ENCODE measurements at regions not wholly inside any gene's neighbourhood (a gene's known extent, or its start where the extent isn't known, plus 50 kb on each side); places are given as distances from the start of the nearest gene placed in this dataset.
A peak's percentile ranks its signal among the peaks of the same experiment; 100 is the strongest.

DNA sequence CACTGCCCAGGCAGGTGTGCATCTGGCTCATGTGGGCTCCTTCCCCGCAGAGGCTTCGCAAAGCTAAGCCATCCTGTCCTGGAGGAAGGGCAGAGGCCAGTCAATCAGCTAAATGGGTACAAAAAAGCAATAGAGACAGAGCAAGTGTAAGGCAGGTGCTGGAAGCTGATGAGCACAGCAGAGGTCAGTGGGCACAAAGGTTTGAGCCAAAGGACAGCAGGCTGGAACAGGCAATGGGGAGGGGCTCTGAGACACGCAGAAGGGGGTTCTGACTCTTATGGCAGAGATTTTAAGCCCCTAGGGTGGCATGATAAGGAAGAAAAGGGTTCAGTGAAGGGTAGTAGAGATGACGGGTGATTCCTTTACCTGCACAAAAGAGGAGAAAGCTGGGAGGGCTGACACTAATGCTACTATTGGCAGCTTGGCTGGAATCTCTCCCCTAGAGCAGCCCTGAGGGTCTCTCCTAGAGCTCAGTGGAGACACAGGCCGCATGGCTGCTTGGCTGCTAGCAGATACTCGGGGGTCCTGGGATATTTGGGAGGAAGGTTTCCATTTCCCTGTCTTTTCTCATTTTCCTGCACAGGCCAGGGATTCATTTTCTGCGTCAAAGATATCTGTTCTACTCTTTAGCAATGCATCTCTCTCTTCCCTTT is 132.4 kb downstream of the MYCN start:
- H2BK15ac ChIP-seq (ENCODE audit: low read depth, low read length), result no peak overlapping the region
- no peak for DNase-seq
- H2BK120ac ChIP-seq (ENCODE audit: low read depth, low read length, poor library complexity, severe bottlenecking), result no peak overlapping the region
- no peak overlapping the region for H3K4ac ChIP-seq (ENCODE audit: low read depth, low read length)
- no peak overlapping the region for H2BK5ac ChIP-seq (ENCODE audit: insufficient read length, low read length)
- no peak overlapping the region for H3K23ac ChIP-seq (ENCODE audit: insufficient read length, low read depth, low read length)
- H3K9ac ChIP-seq (ENCODE audit: extremely low read depth, insufficient read length, low read length), result no peak overlapping the region
- Mint-ChIP-seq H3K9me3 (no peaks in the 10 kb centered on the region), H3K36me3 (ENCODE audit: insufficient read depth in 1 of 3, low read depth in 3 of 3) (peaks cover 0 to 2% (median 0%) of the 10 kb centered on the region in 3 experiments; a peak in 1 of 7 replicates), H3K4me1 (peaks cover 19 to 25% of the 10 kb centered on the region in 2 experiments), H3K4me3 (no peak overlapping the region), H3K27ac (no peak overlapping the region; a peak in 1 of 7 replicates), H3K27me3 (ENCODE audit: low read depth) (peaks cover 4% of the 10 kb centered on the region)
- no peak overlapping the region for H2BK20ac ChIP-seq (ENCODE audit: low read depth, low read length, poor library complexity, severe bottlenecking)
- no peak overlapping the region for H3T11ph ChIP-seq (ENCODE audit: low read length)
- no peak overlapping the region for H3K4me2 ChIP-seq (ENCODE audit: insufficient read depth, insufficient read length, low read length)
- no peaks in the 10 kb centered on the region for H3K79me2 ChIP-seq (ENCODE audit: insufficient read depth, low read length)
- no peak overlapping the region for H4K5ac ChIP-seq (ENCODE audit: insufficient read length, low read depth, low read length)
- no peak overlapping the region for H2BK12ac ChIP-seq (ENCODE audit: insufficient read length, low read depth, low read length)
- peaks cover 2% of the 10 kb centered on the region for H3K23me2 ChIP-seq (ENCODE audit: insufficient read length, low read depth, low read length, poor library complexity, severe bottlenecking)
- no peak overlapping the region for H3K27ac ChIP-seq (ENCODE audit: insufficient read length, low read depth, low read length)
- no peaks in the 10 kb centered on the region for H4K20me1 ChIP-seq (ENCODE audit: control insufficient read depth, insufficient read depth, insufficient read length)
- H2AFZ ChIP-seq (ENCODE audit: low read length), result no peak overlapping the region
- H2AK5ac ChIP-seq (ENCODE audit: insufficient read length, low read length), result no peak overlapping the region
- no peak overlapping the region for H4K91ac ChIP-seq (ENCODE audit: insufficient read length, low read depth, low read length)
- no peaks in the 10 kb centered on the region for H3K79me1 ChIP-seq (ENCODE audit: insufficient read depth, low read depth, low read length, poor library complexity, severe bottlenecking)
- no peak overlapping the region for H4K8ac ChIP-seq (replicated peaks; ENCODE audit: insufficient read length, low read depth, low read length)
- no peak overlapping the region for H3K18ac ChIP-seq (ENCODE audit: insufficient read length, low read depth, low read length)
- peaks cover 4% of the 10 kb centered on the region; the same call in 1 of the 2 replicates for H3K4me1 ChIP-seq (ENCODE audit: insufficient read depth, low read length)
- no CpG with 5 or more reads among the region's 7 CpGs for WGBS (ENCODE audit: extremely low coverage, insufficient read length, low lambda C conversion rate)
- TF ChIP-seq, protein P1, sequence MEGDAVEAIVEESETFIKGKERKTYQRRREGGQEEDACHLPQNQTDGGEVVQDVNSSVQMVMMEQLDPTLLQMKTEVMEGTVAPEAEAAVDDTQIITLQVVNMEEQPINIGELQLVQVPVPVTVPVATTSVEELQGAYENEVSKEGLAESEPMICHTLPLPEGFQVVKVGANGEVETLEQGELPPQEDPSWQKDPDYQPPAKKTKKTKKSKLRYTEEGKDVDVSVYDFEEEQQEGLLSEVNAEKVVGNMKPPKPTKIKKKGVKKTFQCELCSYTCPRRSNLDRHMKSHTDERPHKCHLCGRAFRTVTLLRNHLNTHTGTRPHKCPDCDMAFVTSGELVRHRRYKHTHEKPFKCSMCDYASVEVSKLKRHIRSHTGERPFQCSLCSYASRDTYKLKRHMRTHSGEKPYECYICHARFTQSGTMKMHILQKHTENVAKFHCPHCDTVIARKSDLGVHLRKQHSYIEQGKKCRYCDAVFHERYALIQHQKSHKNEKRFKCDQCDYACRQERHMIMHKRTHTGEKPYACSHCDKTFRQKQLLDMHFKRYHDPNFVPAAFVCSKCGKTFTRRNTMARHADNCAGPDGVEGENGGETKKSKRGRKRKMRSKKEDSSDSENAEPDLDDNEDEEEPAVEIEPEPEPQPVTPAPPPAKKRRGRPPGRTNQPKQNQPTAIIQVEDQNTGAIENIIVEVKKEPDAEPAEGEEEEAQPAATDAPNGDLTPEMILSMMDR (conservative IDR thresholded peaks at IDR 0.05), result peak; percentile 25; the same call in 1 of the 3 replicates
- no peaks in the 10 kb centered on the region; the same call in 1 of the 2 replicates for H3K27me3 ChIP-seq (ENCODE audit: insufficient read depth, low read length)
- H3K9me3 ChIP-seq (ENCODE audit: control insufficient read depth, low read depth, low read length), result no peaks in the 10 kb centered on the region
- no peak overlapping the region for H3K14ac ChIP-seq (ENCODE audit: insufficient read depth, low read length)
- H3K56ac ChIP-seq (ENCODE audit: insufficient read length, low read depth, low read length), result no peak overlapping the region

Measured in H9 (cell line).